Omental fat pad (tissue), 3 donors: ENCODE measurements at regions not wholly inside any gene's neighbourhood (a gene's known extent, or its start where the extent isn't known, plus 50 kb on each side); places are given as distances from the start of the nearest gene placed in this dataset.

Experiments
- ATAC-seq: fragments of 150-250 bp; one replicate; pipeline ENCODE4 v1.9.1; 2016; ENCODE audit warnings: mild to moderate bottlenecking, moderate library complexity; ENCODE audit not compliant: low FRiP score
- DNase-seq: peaks from one replicate; pipeline ENCODE4 v3.0.0-alpha.2; 2019; ENCODE audit warnings: low spot score
- TF ChIP-seq, protein P1 (sequence below), 3 donors: fragments of 450-650 bp; IDR thresholded peaks; one replicate each; pipeline ENCODE4 v1.5.1; 2016 to 2017; ENCODE audit warnings: antibody characterized with exemption in 3 of 3, mild to moderate bottlenecking in 3 of 3, moderate library complexity in 2 of 3

DNA sequence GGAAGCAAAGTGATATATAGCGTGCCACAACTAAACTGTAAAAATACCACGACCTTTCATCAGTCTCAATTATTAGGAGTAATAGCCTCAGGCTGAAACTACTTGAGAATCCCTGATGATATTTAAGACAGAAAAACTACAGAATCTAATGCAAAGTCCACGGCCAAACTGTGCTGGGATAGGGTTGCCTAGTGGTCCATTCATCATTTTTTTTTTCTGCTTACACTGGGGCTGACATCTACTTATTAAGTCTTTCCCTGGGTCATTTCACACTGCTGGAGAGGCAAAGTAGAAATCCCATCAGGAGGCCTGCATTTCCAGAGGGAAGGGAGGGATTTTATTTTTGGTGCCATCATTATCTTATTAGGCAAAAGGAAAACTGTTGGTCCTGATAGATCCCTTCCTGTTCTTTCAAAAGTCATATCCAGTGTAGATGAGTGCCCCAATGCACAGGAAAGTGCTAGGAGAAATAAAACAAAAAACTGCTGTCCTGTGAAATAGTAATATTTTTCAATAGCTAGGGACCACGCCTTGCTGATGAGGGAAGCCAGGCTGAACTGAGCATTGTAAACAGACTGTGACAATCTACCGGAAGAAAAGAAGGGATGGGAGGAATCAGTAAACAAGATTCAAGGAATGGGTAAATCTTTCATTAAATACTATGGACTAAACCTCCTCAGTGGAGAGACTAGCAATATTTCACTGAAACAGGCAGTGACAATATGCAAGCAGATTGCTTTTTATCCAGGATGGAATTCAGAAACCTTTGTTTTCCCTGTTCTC lies 644.3 kb downstream of the IRS1 start:
- no peak for ATAC-seq
- TF ChIP-seq, protein P1, sequence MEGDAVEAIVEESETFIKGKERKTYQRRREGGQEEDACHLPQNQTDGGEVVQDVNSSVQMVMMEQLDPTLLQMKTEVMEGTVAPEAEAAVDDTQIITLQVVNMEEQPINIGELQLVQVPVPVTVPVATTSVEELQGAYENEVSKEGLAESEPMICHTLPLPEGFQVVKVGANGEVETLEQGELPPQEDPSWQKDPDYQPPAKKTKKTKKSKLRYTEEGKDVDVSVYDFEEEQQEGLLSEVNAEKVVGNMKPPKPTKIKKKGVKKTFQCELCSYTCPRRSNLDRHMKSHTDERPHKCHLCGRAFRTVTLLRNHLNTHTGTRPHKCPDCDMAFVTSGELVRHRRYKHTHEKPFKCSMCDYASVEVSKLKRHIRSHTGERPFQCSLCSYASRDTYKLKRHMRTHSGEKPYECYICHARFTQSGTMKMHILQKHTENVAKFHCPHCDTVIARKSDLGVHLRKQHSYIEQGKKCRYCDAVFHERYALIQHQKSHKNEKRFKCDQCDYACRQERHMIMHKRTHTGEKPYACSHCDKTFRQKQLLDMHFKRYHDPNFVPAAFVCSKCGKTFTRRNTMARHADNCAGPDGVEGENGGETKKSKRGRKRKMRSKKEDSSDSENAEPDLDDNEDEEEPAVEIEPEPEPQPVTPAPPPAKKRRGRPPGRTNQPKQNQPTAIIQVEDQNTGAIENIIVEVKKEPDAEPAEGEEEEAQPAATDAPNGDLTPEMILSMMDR (IDR thresholded peaks at IDR 0.05) = no peak
- no peak for DNase-seq

DNA sequence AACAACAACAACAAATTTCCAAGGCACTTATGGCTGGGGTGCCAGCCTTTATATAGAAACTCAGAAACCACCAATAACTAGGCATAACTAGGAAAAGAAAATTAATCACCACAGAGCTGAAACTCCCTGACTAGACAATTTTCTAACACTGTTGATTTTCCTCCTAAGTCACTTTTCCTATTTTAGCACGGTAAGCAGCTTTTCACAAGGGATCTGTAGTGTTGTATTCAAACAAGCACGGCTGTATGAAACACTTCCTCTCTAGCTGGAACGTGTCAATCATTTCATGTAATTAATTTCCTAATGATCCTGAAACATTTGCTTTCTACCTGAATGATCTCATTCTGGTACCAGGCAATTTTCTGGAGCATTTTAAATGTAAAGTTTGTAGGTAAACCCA lies 645.0 kb downstream of the IRS1 start:
- no peak for ATAC-seq
- TF ChIP-seq, protein P1 (IDR thresholded peaks at IDR 0.05) = no peak
- no peak for DNase-seq

DNA sequence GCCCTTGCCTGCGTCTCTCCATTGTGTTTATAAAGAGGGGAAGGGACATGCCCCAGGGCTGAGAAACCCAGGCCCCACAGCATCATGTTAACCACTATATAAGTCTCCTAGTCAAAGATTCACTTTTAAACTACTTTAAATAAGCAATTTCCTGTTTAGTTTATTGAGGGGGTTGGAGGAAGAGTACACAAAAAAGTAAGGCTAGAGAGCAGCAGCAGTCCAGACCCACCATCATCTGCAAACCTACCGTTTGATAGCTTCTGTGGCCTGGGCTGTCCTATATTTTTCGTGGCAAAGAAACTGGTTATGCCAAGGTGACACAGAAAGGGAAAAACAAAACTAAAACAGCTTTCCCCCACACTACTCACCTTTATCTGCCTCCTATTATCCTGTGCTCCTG lies 646.1 kb downstream of the IRS1 start:
- no peak for ATAC-seq
- DNase-seq = no peak
- TF ChIP-seq, protein P1 (IDR thresholded peaks at IDR 0.05) = no peak

DNA sequence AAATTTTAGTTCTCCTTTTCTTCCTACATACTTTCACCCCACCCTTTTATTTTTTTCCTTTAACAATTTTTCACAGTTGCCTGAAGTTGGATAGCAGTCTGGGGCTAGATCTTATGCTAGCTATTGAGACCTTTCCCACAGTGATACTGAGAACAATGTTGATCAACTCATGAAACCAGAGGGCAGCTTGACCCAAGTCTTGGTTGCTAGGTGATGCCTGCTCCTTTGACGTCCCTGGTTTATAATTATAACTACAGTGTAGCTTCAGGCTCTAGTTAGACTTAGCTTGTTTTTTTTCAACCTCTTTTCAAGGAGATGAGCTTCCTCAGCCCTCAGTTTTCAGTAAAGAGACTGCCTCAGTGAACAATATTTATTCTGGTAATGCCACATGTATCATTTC lies 648.5 kb downstream of the IRS1 start:
- DNase-seq = no peak
- TF ChIP-seq, protein P1 (IDR thresholded peaks at IDR 0.05) = no peak
- no peak for ATAC-seq

DNA sequence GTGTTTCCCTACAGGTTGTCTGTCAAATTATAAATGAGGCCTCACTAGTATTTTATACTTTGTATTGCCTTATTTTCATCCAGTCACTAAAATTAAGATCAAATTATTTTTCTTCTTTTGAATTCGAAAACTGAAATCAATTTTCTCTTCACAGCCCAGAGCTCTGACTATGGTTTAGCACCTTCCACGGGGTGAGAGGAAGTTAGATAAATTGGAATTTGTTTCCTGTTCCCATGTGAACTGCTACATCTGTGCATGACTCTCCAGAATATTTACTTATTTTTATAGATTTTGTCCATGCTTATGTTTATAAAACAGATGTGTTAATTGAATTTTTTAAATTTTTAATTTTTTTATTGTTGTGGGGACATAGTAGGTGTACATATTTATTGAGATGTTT lies 656.5 kb downstream of the IRS1 start:
- TF ChIP-seq, protein P1 (IDR thresholded peaks at IDR 0.05) = no peak
- ATAC-seq (no peak), DNase-seq (no peak)

DNA sequence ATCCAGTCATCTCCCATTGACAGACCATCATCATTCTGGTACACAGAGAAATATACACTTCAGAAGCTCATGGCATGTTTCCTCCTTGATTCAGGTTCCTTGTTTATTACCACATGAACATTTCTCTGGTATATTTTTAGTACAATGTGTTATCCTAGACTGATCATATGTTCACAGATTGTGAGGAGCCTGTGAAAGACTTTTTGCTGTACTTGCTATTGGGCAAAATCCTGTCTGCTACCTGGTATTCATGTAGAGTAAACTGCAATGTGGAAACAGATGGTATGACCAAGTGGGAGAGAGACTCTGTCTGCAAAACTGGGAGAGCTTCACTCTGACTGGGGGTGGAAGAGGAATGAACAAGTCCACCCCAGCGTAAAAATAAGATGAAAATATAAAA lies 657.2 kb downstream of the IRS1 start:
- TF ChIP-seq, protein P1 (IDR thresholded peaks at IDR 0.05) = no peak
- ATAC-seq (no peak), DNase-seq (no peak)

DNA sequence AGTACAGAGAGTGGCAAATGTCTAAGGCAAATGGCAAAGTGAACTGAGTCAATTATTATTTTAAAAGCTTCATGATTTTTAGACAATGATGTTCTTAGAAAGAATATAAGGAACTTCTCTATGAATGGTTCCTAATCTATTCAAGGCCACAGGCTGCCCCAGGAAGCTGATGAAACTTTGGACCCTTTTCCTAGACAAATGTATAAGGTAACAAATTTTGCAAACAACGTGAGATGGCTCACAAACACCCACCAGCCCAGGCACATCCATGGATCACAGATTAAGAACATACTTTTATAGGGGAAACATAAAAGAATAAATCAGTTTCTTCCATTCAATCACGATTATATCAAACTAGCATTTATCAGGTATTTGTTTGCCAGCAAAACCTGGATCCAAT lies 659.0 kb downstream of the IRS1 start:
- TF ChIP-seq, protein P1 (IDR thresholded peaks at IDR 0.05) = no peak
- ATAC-seq = no peak
- DNase-seq = no peak
